ENCODE measurements at regions not wholly inside any gene's neighbourhood (a gene's known extent, or its start where the extent isn't known, plus 50 kb on each side); places are given as distances from the start of the nearest gene placed in this dataset.

DNA sequence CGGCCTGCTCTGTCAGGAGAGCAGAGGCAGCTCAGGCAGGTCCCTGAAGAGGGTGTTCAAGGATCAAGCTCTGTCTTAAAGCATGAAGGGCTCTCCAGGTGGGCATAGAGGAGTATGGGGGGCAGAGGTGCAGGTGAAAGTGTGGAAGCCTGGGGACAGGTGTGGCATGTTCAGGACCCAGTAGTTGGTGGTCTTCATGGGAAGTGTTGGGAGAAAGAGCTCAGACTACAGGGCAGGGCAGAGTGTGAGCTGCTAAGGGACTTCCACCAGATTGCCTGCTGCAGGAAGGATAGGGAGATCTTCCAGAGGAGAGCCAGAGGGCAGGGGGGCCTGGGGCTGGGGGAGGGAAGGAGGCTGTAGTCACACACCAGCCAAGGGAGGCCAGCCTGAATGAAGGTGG lies 156.5 kb upstream of the GDF10 start:
- TF ChIP-seq CTCF (IDR thresholded peaks at IDR 0.05) (no peak), POLR2A (IDR thresholded peaks at IDR 0.05) (no peak)

Data from sigmoid colon (tissue), 3 donors.